VCaP (cell line): ENCODE measurements at regions not wholly inside any gene's neighbourhood (a gene's known extent, or its start where the extent isn't known, plus 50 kb on each side); places are given as distances from the start of the nearest gene placed in this dataset.

Source experiments
- H3K27ac ChIP-seq: fragments of 450-650 bp; 2 replicates; pipeline ENCODE4 v1.5.1; 2017
- TF ChIP-seq, protein P1 (sequence below): fragments of 450-650 bp; conservative IDR thresholded peaks from 2 replicates; pipeline ENCODE4 v1.5.1; 2017; ENCODE audit warnings: mild to moderate bottlenecking, moderate library complexity

DNA sequence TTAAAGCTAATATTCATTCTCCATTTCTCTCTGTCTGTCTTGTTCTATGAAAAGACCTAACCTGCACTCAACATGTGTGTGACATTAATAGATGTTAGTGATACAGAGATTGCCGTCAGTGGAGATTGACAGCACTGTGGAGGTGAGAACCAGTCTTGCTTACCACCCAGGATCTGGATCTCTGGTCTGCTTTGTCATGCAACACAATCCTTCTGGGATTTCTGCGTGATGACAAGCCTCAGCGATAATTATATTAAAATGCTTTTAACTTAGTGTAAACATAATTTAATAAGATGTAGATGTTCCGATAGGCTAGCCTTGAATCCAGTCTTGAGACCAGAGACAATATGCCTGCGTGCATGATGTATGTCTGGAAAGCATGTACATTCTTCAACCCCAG, 262.0 kb upstream of the ZNF717 start:
- TF ChIP-seq, protein P1, sequence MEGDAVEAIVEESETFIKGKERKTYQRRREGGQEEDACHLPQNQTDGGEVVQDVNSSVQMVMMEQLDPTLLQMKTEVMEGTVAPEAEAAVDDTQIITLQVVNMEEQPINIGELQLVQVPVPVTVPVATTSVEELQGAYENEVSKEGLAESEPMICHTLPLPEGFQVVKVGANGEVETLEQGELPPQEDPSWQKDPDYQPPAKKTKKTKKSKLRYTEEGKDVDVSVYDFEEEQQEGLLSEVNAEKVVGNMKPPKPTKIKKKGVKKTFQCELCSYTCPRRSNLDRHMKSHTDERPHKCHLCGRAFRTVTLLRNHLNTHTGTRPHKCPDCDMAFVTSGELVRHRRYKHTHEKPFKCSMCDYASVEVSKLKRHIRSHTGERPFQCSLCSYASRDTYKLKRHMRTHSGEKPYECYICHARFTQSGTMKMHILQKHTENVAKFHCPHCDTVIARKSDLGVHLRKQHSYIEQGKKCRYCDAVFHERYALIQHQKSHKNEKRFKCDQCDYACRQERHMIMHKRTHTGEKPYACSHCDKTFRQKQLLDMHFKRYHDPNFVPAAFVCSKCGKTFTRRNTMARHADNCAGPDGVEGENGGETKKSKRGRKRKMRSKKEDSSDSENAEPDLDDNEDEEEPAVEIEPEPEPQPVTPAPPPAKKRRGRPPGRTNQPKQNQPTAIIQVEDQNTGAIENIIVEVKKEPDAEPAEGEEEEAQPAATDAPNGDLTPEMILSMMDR, result no peak
- H3K27ac ChIP-seq, result no peak overlapping the region

DNA sequence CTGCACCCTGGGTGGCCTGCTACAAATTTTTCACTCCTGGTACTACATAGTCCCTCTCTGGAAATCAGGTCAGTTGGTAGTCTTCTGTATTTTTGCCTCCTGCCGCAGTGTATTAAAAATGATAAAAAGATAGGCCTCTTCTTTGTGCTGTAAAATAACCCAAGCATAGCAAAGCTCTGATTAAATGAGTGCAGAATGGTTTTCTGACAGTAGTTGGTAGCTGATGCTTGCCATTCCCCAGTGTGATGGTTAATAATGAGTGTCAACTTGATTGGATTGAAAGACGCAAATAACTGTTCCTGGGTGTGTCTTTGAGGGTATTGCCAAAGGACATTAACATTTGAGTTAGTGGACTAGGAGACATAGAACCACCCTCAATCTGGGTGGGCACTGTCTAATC, 264.4 kb upstream of the ZNF717 start:
- no peak overlapping the region for H3K27ac ChIP-seq
- TF ChIP-seq, protein P1, result no peak

DNA sequence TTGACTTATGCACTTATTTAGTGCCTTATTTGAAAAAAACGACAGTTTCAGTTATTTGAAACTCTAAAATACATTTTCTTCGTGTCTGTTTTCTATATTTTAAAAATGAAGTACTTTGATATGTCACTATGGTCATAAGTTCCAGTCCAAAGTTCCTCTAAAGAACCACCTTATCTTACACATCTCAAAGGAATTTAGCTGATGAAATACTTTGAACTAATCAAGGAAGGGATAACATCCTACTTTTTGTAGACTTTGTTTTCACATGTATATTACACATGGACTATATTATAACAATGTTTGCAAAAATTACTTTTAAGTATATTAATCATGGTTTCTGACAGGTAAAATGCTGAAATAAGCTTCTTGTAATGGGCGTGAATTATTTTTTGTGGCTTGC, 265.8 kb upstream of the ZNF717 start:
- TF ChIP-seq, protein P1, result no peak
- no peak overlapping the region for H3K27ac ChIP-seq

DNA sequence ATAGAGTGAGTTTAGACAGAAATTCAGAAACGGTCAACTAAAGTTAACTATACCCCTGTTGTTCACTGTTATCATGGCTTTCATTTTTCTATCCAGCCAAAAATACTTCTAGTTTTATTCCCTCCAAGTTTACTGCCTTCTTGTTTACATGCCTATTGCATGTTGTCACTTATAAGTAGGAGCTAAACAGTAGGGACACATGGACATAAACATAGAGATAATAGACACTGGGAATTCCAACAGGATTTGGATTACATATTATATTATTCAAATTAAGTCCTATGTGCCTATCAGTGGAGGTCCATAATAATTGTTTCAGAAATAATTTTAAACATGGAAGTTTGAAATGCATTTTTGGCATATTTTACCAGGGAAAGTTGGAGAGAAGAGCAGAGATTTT, 269.1 kb upstream of the ZNF717 start:
- TF ChIP-seq, protein P1, result no peak
- no peak overlapping the region for H3K27ac ChIP-seq

DNA sequence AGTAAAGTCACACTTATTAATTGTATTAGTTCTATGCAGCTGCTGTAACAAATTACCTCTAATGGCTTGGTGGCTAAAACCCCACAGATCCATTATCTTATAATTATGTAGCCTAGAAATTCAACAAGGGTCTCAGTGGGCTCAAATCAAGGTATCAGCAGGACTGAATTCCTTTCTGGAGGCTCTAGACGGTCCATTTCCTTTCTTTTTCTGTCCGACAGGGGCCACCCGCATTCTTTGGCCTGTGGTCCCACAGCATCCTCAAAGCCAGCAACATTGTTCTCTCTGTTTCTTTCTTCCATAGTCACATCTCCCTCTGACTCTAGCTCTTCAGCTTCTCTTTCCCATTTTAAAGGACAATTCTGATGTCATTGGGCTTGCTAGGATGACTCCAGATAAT, 276.3 kb upstream of the ZNF717 start:
- TF ChIP-seq, protein P1, result no peak
- no peak overlapping the region for H3K27ac ChIP-seq

DNA sequence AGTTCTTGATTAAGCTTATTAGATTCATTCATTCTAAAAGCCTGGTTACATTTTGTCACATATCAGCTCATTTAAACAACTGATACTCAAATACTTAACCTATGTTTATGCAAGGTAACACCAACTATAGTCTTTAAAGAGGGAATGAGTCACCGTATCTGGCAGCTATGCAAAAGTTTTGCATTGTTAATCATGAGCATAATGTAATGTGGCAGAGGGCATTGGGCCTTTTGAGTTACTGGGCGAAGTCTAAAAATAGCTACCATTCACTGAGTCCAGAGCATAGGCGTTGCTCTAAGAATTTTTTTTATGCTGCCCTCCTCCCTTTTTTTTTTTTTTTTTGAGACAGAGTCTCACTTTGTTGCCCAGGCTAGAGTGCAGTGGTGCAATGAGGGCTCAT, 277.7 kb upstream of the ZNF717 start:
- no peak overlapping the region for H3K27ac ChIP-seq
- TF ChIP-seq, protein P1, result no peak

DNA sequence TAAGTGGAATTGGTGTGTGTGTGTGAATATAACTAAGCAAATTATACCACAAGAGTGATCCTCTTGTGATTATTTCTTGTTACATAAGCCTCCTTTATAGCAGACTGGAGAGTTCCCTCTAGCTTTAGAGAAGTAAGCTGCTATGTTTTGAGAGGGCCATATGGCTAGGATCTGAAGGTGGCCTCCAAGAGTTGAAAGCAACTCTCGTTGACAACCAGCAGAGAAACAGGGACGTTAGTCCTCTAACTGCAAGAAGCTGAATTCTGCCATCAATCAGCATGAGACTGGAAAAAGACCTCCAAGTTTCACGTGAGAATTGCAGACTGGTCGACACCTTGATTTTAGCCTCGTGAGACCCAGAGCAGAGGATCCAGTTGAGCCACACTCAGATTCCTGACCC, 278.5 kb upstream of the ZNF717 start:
- TF ChIP-seq, protein P1, result no peak
- H3K27ac ChIP-seq, result no peak overlapping the region

DNA sequence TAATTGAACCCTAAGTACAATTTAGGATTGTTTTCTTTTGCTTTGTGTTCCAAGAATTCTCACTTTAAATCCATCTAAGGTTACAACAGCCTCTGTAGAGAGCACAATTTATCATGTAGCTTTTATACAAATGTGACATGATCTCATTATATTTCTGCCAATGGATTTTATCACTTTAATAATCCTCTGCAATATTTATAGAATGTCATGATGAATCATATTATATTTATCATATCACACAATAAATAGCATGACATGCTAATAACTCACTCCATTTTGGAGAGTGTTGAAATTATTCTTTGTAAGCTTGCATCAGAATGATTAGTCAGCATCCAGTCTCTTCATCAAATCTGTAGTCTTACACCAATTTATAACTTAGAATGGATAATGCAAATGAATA, 280.6 kb upstream of the ZNF717 start:
- TF ChIP-seq, protein P1, result no peak

More for the DNA sequence above, 280.6 kb upstream of the ZNF717 start:
- H3K27ac ChIP-seq, result no peak overlapping the region
